GM18502 (cell line): ENCODE measurements at regions not wholly inside any gene's neighbourhood (a gene's known extent, or its start where the extent isn't known, plus 50 kb on each side); places are given as distances from the start of the nearest gene placed in this dataset.
"Not testable (repeated sequence)": the region's sequence is repeated elsewhere in the genome, so short reads cannot be mapped to it uniquely, and the experiment has no call there.

Experiments used
- ATAC-seq: cut with Tn5 transposase; IDR thresholded peaks from one replicate; pipeline ENCODE4 v1.9.1; 2021; ENCODE audit warnings: mild to moderate bottlenecking; ENCODE audit not compliant: unreplicated experiment, poor library complexity

DNA sequence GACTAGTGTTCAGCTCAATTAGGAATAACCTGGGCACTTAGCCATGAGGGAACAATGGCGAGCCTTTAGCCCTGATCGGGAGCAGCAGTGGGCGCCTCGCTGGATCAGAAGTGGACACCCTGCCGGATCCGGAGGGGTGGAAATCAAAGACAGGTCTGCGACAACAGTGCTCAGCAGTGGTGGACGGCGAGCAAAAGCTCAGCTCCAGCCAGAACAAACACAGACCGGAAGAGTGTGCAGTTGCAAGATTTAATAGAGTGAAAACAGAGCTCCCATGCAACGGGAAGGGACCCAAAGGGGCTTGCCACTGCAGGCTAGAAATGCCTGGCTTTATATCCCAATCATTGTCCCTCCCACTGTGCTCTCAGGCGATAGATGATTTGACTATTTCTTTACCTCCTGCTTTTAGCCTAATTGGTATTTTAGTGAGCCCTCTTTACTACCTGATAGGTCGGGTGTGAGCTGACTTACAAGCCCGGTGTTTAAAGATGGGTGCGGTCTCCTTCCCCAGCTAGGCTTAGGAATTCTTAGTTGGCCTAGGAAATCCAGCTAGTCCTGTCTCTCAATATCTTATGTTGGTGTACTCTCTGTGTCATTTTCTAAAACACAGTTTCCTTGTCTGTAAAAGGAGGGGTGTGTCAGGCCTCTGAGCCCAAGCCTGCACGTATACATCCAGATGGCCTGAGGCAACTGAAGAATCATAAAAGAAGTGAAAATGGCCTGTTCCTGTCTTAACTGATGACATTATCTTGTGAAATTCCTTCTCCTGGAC is 1258.8 kb upstream of the TENM4 start:
- not testable (repeated sequence) for ATAC-seq

DNA sequence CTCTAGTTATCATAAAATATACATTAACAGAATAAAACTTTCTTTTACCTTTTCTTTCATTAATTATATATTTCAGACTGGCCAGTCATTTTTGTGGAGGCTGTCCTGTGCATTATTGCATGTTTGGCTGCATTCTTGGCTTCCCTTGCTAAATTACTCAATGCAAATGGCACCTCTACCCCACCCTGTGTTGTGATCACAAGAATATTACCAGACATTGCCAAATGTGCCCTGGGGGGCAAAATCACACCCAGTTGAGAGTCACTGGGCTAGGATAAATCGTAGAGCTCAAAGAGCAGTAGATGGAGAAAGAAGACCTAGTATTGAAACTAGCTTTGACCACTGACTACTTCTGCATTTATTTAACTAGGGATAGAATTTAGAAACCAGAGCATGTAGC is 1257.8 kb upstream of the TENM4 start:
- no peak for ATAC-seq

DNA sequence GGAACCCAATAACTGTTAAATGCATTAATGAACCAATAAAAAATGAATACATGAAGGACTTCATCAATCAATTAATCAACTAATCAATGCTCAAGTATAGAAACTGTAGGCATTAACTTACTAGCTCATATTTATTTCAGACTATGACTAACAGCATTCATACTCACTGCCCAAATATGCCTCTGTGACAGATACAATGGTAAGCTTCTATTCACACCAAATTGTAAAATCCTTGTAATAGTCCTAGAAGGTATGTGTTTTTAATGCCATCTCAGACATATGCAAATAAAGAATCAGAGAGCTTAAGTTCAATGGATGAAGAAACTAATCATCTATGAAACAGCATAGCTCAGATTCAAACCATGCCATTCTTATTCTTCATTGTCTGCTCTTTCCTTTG is 1253.6 kb upstream of the TENM4 start:
- ATAC-seq, result no peak

DNA sequence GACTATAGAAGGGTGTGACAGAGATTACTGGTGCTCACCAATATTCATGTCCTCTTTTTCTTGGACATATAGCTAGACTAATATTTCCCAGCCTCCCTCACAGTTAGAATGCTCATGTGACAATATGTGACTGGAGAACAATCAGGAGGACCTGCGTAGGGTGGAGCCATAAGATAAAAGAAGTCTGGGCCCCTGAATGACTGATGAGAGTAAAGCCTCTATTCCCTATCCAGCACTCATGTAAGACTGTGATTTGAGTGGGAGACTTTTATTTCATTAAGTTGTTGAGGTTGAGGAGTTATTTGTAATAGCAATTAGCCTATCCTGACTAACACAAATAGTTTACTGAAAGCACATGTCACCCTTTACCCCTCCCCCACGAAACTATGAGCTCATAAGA is 1247.1 kb upstream of the TENM4 start:
- ATAC-seq, result no peak

DNA sequence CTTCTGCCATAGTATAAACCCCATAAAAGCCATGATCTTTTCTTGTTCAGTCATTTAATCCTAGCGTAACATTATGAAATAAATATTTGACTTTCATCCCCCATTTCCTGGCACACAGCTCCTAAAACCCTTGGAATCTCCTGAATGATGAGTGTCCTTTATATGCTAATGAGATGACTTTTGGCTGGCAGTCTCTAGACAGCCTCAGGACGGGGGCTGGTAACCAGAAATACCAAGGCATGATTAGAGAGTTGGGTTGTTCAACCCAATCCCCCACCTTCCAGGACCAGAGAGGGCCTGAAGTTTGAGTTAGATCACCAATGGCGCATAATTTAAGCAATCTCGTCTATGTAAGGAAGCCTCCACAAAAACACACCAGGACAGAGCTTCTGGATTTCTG is 1246.1 kb upstream of the TENM4 start:
- ATAC-seq, result no peak

DNA sequence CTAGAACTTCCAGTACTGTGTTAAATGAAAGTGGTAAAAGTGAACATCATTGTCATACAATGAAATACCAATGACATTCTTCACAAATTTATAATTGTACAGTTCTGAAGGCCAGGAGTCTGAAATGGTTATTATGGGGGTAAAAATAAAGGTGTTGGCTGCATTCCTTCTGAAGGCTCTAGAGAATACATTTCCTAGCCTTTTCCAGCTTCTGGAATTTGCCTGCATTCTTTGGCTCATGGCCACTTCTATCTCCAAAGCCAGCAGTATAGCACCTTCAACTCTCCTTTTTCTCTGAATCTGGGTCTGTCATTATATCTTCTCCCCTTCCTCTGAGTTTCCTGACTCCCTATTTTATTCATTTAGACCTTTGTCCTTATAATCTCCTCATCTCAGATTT is 1232.7 kb upstream of the TENM4 start:
- ATAC-seq, result no peak

DNA sequence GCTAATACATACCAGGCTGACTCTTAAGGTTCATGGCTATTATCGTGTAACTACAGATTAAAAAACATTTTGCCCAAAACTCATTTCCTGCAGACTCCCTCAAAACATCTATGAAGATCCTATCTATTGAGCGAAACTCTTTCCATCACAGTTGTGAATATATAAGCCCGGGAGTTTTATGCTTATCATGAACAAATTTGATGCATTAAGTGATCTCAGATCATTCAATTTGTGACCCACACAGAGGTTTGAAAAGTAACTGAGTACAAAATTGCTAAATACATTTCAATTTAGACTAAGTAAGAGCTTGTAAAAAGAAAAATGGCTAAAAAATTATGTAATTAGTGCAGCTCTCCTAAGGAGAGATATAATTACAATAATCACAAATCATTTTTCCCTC is 1228.8 kb upstream of the TENM4 start:
- no peak for ATAC-seq

DNA sequence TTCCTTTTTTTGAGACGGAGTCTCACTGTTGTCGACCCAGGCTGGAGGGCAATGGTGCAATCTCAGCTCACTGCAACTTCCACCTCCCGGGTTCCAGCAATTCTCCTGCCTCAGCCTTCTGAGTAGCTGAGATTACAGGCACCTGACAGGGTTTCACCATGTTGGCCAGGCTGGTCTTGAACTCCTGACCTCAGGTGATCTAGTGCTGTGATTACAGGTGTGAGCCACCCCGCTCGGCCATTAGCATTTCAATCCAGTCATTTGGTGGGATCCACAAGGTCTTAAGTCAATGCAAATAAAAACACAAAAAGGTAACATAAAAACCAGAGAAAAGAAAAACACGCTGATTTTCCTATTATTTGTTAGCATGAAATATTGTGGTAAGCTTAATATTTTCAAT is 1227.2 kb upstream of the TENM4 start:
- no peak for ATAC-seq

DNA sequence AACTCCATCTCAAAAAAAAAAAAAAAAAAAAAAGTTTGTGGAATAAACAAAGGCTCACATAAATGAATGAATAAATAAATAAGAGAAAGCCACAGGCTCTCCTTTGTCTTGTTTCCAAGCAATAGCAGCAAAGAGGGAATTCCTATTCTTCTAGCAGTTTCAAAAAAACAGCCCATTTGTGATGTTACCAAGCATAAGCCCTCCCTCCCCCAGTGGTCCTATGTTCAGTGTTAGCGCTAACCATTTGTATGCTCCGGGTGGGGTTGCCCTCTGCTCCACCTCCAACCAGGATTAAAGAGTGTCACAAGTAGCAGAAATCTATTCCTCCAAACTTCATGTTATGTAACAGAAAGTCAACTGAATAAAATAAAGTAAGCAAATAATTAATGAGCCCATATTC is 1215.0 kb upstream of the TENM4 start:
- no peak for ATAC-seq

DNA sequence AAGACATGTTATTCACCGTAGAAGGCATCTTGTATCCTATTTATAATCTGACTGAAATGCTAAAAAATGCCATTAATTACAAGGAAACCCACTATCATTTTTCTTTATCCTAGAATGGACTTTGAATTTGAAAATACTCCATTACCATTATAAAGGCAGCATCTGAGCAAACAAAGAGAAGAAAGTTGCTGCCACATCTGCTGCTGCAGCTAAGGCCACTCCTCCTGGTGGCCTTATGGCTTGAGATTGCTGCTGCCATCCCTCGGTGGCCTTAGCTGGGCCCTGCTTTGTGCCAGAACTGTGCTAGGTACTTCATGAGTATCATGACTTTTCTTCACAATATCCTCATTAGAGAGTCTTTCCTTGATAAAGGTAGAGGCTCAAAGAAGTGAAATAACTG is 1210.1 kb upstream of the TENM4 start:
- no peak for ATAC-seq

DNA sequence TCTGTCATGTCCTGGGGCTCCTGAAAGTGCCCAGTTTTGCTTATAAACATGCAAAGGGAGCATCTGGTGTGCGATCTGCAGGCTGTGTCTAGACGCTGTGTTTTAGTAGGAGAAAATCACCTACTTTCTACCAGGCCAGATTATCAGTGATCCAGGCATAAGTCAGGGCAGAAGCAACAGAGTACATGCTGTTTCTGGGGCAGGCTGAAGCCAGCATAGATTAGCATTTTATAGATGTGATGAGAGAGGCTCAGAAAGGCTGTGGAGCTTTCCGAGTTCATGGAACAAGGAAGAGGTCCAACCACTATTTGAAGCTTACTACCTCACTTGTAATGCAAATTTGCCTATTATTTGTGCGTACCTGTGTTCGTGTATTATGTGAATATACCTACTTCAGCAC is 1208.4 kb upstream of the TENM4 start:
- ATAC-seq, result no peak

DNA sequence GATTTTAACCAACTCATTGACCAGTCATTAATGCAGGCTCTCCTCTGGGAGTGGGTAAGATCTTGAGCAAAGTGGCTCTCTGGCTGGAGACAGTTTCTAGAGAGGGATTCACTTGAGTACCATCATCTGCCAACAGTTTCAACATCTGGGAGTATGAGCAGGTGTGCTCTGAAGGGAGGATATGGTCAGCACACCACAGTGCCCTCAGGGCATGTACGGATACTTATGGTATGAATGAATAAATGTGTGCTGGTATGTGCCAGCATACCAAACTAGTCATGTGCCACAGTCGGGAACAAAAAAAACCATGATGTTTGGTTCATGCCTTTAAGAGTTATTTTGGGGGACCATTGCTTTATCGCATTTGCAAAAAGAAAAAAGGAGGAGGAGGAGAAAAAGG is 1197.5 kb upstream of the TENM4 start:
- ATAC-seq, result no peak

DNA sequence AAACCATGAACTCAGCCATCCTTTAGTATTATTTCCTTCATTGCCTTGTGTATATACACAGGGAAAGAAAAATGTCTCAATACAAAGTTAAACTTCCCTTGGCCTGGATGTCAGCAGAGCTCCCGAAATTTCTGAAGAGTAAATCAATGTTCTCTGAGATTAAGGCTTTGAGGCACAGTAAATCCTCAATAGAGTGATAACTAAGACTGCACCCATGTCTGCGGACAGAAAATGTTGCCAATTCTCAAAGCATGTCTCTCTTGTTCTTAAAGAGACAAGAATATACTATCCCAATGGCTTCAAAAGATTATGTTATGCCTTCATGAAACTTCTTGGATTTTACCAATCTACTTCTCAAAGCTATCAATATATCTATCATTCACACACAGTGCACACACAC is 1196.7 kb upstream of the TENM4 start:
- ATAC-seq, result no peak

DNA sequence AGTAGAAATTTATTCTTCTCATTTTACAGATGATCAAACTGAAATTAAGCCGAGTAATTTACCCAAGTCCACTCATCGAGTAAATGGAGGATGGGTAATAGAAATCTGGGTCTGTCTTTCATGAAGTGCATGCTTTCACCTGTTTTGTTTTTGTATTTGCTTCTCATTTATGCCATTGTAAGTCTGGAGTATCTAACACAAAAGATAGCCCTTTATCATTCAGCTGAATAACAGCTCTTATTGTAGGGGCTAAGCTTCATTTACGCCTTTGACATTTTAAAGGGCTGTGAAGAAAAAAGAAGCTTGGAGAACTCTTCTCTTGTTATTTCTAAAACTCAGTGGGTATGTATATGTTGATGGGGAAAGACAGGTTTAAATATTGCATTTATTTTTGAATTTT is 1196.2 kb upstream of the TENM4 start:
- ATAC-seq, result no peak

DNA sequence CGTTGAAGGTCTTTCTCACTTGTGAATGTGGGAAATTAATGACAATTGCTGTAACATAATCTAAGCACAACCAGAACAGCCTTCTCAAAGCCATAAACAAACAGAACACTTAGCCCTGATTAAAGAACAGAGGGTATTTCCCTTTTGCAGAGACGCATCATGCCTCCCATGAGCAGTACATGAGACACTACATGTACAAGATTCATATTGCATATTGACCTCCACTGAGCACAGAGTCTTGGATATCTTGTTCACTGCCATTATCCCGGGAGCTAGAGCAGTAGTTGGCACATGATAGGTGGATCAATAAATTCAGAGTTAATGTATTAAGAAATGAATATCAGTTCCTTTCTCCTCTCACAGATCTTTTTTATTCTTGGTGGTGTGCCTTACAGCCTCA is 1194.3 kb upstream of the TENM4 start:
- ATAC-seq, result no peak

DNA sequence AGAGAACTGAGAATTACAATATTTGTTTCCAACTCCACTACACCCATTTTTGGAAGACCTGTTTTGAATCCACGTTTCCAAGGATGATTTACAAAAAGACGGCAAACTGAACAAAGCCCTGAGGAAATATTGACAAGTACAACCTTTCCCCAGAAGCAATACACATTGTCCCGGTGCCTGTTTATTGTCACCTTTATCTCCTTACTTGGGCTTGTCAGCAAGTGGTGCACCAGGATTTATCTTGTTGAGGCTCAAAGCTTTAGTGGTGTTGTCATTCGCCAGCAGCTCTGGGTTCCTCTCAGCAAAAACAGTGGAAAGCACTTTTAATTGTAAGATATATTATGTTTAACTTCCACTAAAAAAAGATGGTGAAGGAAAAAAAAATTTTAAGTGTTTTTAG is 1191.9 kb upstream of the TENM4 start:
- ATAC-seq, result no peak

DNA sequence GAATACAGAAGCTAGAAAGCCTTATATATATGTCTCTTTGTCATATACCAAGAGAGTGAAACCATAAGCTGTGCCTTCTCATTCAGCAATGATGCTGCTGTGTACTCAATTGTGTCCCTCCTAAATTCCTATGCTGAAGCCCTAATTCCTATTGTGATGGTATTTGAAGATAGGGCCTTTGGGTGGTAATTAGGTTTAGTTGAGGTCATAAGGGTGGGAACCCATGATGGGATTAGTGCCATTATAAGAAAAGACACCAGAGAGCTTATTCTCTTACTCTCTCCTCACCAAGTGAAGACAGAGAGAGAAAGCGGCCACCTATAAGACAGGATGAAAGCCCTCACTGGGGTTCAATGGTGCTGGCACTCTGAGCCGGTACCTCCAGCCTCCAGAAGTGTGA is 1191.3 kb upstream of the TENM4 start:
- no peak for ATAC-seq

DNA sequence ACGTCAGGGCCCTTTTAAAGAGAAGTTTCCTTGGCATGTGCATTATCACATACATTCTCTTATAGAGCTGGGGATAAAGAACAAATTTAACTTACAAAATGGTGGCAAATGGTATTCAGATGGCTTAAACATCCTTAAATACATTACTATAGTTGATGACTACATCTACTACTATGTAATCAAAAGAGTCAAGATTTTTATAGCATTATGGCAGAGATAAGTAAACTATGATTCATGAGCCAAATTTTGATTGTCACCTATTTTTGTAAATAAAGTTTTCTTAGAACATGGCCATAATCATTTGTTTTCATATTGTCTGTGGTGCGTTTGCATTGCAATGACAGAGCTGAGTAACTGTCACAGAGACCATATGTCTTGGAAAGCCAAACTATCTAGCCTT is 1188.6 kb upstream of the TENM4 start:
- no peak for ATAC-seq

DNA sequence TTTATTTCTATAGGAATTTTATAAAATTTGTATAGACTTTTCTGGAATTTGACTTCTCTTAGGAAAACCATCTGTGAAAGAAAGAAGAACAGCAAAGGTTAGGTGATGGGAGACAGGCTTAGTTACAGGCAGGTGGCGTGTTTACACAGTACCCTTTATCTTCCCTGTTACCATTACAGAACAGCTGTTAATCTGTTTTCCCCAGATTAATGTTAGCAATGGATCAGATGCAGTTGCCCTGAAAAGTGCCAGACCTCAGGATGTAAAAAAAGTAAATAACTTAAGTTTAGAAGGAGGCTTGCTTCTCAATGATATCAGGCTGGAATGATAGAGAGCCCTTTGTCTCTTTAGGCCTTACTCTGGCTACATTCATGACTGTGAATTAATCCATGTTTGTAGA is 1186.5 kb upstream of the TENM4 start:
- no peak for ATAC-seq

DNA sequence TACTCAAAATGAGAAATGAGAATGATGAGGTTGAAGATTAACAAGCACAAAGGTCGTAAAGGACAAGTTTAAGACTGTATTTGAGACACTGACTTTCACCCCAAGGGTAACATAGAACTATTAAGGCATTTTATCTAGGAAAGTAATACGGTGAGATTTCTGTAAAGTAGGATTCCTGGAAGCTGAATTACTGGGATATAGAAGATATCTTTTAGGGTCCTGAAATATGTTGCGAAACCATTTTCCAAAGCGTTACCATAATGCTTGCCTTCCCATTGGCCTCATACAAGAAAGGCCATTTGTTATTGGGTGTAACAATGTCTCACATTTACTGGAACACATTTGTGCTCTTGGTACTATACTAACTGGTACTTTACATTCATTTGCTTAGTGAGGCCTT is 1185.9 kb upstream of the TENM4 start:
- ATAC-seq, result no peak

DNA sequence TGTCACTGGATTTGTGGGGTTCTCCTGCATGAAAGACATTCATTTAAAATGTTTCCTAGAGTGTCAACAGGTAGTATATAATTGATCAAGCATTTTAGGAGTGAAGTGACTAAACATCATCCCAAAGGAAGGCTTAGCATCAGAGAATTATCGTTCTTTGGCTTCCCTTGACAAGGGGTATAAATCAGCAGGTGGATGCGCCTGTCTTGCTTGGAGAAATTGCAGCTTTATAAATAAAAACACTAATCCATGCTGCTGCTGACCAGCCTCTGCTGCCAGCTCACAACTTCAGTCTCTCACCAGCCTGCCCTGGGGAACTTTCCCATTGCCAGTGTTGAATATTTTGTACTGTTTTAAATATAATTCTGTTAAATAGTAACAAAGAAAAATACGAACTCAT is 1184.7 kb upstream of the TENM4 start:
- no peak for ATAC-seq

DNA sequence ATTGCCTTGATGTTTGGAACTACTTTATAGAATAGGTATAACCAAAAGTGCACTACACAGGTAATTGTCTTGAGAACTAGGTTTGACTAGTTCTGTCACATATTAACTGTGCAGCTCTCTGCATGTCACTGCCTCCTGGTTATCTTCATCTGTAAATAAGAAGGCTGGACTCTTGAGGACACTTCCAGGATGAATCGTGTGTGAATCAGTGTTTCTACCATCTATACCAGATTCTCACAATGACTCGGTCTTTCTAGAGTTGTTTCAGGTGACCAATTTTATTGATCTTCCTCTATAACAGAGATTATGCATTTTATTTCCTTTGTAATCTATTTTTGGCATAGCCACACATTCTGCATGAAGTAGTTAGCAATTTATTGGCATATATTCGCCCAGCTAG is 1181.0 kb upstream of the TENM4 start:
- ATAC-seq, result no peak

DNA sequence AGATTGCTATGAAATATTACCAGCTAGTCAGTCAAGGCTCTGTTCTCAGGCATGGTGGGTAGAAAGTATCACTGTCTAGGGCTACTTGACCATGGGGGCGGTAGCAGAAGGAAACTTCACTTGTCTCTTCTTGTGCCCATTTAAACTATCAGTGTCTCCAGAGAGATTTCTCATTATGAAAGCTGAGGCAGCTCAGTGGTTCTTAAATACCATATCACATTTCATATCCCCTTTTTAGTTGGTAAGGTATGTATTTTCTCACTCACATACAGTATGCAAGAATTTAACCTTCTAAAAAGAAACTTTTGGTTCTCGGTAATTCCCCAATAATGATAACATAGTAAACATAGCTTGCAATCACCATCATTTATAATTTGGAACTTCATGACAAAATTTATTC is 1180.0 kb upstream of the TENM4 start:
- no peak for ATAC-seq
